ENCODE measurements at regions not wholly inside any gene's neighbourhood (a gene's known extent, or its start where the extent isn't known, plus 50 kb on each side); places are given as distances from the start of the nearest gene placed in this dataset.

DNA sequence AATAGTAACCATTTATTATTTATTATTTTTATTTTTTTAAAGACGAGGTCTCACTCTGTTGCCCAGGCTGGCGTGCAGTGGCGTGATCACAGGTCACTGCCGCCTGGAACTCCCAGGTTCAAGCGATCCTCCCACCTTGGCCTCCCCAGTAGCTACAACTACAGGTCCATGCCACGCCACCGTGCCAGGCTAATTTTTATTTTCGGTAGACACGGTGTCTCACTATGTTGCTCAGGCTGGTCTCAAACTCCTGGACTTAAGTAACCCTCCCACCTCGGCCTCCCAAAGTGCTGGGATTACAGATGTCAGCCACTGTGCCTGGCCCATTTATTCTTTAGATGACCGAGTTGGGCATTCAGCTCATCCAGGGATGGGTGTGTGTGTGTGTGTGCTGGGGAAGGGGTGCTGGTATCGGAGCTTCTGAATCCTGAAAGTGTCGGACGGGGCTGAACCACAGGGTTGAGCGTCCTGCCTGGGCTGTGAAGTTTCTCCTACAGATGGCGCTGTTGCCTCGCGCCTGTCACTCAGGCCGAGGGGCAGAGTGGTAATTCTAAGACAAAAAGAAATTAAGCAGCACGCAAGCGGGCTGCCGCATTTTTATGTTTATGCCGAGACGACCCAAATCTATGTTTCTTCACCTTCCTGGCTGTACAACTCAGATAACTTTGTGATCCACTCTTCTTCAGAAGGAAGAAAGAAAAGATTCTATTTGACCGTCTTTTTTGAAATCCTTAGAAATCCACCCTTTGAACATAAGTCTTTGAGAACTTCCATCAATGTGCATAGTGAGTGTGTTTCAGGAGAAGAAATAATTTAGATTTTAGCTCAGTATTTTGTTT lies 252.8 kb downstream of the CDH26 start:
- H3K27me3 ChIP-seq (ENCODE audit: low read depth): no peaks in the 10 kb centered on the region
- H3K4me3 ChIP-seq: no peak overlapping the region
- in situ Hi-C loops (cut with MboI; ENCODE audit: low sequenced_read_pairs): loop anchor here (25.0 kb wide), 1 partner anchor 1676 kb away; no protein-coding TSS in a partner anchor
- H3K9me3 ChIP-seq: no peaks in the 10 kb centered on the region
- no peaks in the 10 kb centered on the region for H3K36me3 ChIP-seq (replicated peaks)
- peak in 1 of 2 experiments; percentile 63 for DNase-seq (ENCODE audit: low spot score in 2 of 2)
- no peaks in the 10 kb centered on the region for H3K4me1 ChIP-seq

DNA sequence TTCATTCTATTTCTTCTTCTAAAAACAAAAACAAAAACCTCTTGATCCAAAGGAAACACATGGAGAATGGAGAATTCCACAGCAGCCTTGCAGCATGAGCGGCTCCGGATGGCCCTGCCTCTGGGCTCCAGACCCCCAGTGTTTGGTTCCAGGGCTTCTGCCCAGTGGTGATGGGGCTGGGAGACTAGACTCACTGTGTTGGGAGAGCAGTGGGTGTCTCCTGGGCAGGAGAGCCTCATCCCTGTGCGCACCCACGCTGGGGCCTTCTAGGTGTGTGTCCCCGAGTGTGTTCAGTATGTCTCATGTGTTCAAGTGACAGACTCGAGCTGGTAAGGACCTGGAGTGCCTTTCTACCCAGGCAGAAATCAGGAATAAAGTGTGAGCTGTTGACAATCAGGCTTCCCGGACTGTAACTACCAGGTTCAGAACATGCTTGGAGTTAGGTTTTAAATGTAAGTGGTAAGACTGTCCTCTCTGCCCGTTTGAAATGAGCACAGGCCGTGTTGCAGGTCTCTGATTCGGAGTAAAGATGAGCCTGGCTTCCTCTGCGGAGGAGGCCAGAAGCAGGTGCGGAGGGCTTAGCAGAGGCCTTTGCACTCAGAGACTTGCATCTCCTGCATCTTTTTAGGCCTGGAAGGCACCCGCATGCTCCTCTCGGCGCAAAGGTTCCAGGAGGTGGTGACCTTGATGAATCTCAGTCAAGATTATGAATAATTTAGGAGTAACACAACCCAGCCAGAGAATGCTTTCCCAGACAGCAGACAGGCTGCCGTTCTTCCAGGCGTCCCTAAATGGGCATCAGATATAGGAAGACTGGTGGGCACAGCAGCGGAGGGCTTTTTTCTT lies 253.6 kb downstream of the CDH26 start:
- no peak overlapping the region for H3K4me3 ChIP-seq
- H3K4me1 ChIP-seq: no peaks in the 10 kb centered on the region
- in situ Hi-C loops (cut with MboI; ENCODE audit: low sequenced_read_pairs): loop anchor here (25.0 kb wide), 1 partner anchor 1675 kb away; no protein-coding TSS in a partner anchor

GRCh38 chr20:60212695-60213094 lies 254.5 kb downstream of the CDH26 start:
- in situ Hi-C loops (cut with MboI; ENCODE audit: low sequenced_read_pairs): loop anchor here (25.0 kb wide), 1 partner anchor 1675 kb away; no protein-coding TSS in a partner anchor

More for the DNA sequence above, 253.6 kb downstream of the CDH26 start:
- DNase-seq (ENCODE audit: low spot score in 2 of 2): no peak
- Histone ChIP-seq H3K9me3 (no peaks in the 10 kb centered on the region), H3K27me3 (ENCODE audit: low read depth) (no peaks in the 10 kb centered on the region), H3K36me3 (replicated peaks) (no peaks in the 10 kb centered on the region)

GRCh38 chr20:60213126-60213893 lies 255.1 kb downstream of the CDH26 start:
- Histone ChIP-seq H3K4me3 (no peak overlapping the region), H3K9me3 (no peaks in the 10 kb centered on the region), H3K36me3 (replicated peaks) (no peaks in the 10 kb centered on the region), H3K27me3 (ENCODE audit: low read depth) (no peaks in the 10 kb centered on the region), H3K4me1 (no peaks in the 10 kb centered on the region)
- in situ Hi-C loops (cut with MboI; ENCODE audit: low sequenced_read_pairs): loop anchor here (25.0 kb wide), 1 partner anchor 1674 kb away; no protein-coding TSS in a partner anchor
- DNase-seq (ENCODE audit: low spot score in 2 of 2): no peak

More at GRCh38 chr20:60212695-60213094, 254.5 kb downstream of the CDH26 start:
- Histone ChIP-seq H3K36me3 (replicated peaks) (no peaks in the 10 kb centered on the region), H3K4me1 (no peaks in the 10 kb centered on the region), H3K4me3 (no peak overlapping the region), H3K27me3 (ENCODE audit: low read depth) (no peaks in the 10 kb centered on the region), H3K9me3 (no peaks in the 10 kb centered on the region)
- DNase-seq (ENCODE audit: low spot score in 2 of 2): no peak

DNA sequence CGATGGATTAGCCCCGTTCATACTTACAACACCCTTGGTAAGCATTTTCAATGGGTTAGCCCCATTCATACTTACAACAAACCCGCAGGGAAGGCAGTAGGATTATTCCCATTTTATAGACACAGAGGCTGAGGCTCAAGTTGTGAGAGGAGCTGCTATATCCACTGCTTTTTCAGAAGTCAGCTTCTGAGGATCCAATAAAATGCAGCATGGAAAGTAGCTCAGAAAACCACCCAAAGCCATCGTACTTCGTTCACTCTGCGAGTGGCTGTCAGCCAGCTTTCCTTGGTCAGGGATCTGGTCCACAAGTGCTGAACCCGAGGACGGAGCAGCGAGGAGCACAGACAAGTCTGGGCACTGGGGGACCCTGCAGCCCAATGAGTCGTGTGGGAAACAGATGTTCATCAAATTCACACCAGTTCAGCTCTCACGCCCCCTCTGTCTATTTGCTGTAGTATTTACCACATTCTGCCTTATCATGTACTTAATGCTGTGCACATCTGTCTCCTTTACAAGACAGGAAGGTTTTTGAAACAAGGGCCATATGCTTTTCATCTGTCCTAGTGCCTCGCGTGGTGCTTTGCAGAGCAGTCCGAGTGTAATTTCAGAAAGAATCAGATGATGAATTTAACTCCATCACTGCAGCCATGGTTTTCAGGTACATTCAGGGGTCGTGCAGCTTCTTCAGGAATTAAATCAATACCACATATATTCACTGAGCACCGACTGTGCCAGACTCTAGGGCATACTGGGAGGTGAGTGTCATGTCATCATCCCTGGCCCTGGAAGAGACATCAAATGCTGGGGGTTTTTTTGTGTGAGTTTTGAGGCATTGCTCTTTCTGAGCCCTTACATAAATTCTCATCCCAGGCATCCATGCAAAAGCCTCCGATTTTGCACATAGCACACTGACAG lies 256.9 kb downstream of the CDH26 start:
- Histone ChIP-seq H3K27me3 (ENCODE audit: low read depth) (no peaks in the 10 kb centered on the region), H3K36me3 (replicated peaks) (no peaks in the 10 kb centered on the region), H3K9me3 (no peaks in the 10 kb centered on the region; the same call in 1 of the 2 replicates), H3K4me1 (no peaks in the 10 kb centered on the region), H3K4me3 (no peak overlapping the region)
- no peak for DNase-seq (ENCODE audit: low spot score in 2 of 2)
- in situ Hi-C loops (cut with MboI; ENCODE audit: low sequenced_read_pairs): loop anchor here (25.0 kb wide), 1 partner anchor 1672 kb away; no protein-coding TSS in a partner anchor

- Histone ChIP-seq H3K36me3 (replicated peaks) (no peaks in the 10 kb centered on the region), H3K9me3 (no peaks in the 10 kb centered on the region; the same call in 1 of the 2 replicates), H3K27me3 (ENCODE audit: low read depth) (no peaks in the 10 kb centered on the region), H3K4me3 (no peak overlapping the region), H3K4me1 (no peaks in the 10 kb centered on the region)
- in situ Hi-C loops (cut with MboI; ENCODE audit: low sequenced_read_pairs): loop anchor here (25.0 kb wide), 1 partner anchor 1671 kb away; no protein-coding TSS in a partner anchor
- DNase-seq (ENCODE audit: low spot score in 2 of 2): no peak
These were observed 257.9 kb downstream of the CDH26 start for GRCh38 chr20:60215816-60216730.

GRCh38 chr20:60219231-60219630 lies 261.0 kb downstream of the CDH26 start:
- Histone ChIP-seq H3K27me3 (ENCODE audit: low read depth) (no peaks in the 10 kb centered on the region), H3K9me3 (no peaks in the 10 kb centered on the region; the same call in 1 of the 2 replicates), H3K4me1 (no peaks in the 10 kb centered on the region), H3K36me3 (replicated peaks) (no peaks in the 10 kb centered on the region), H3K4me3 (no peak overlapping the region)
- in situ Hi-C loops (cut with MboI; ENCODE audit: low sequenced_read_pairs): loop anchor here (25.0 kb wide), 1 partner anchor 1668 kb away; no protein-coding TSS in a partner anchor
- DNase-seq (ENCODE audit: low spot score in 2 of 2): no peak

DNA sequence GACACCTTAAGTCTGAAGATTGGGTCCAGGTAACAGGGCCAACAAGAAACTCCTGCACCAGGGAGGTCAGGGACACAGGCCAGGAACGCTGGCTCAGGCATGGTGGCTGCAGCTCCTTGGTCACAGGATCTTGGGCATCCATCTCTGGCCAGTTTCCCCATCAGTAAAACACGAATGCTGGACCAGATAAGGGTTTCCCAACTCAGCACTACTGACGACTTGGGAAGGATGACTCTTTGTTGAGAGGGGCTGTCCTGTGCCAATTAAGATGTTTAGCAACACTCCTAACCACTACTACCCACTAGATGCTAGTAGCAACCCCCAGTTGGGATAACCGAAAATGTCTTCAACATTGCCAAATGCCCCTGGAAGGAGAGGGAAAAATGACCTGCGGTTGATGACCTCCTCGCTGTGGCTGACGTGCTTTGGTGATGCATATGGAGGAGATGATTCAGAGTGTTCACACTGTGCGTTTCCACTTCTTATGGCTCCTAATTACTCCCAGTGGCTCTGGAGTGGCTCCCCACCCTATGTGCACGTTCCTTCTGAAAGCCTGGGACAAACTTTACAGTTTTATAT lies 261.9 kb downstream of the CDH26 start:
- no peaks in the 10 kb centered on the region for H3K4me1 ChIP-seq
- no peaks in the 10 kb centered on the region for H3K27me3 ChIP-seq (ENCODE audit: low read depth)
- H3K36me3 ChIP-seq (replicated peaks): no peaks in the 10 kb centered on the region
- DNase-seq (ENCODE audit: low spot score in 2 of 2): no peak
- no peak overlapping the region for H3K4me3 ChIP-seq
- in situ Hi-C loops (cut with MboI; ENCODE audit: low sequenced_read_pairs): loop anchor here (25.0 kb wide), 1 partner anchor 1667 kb away; no protein-coding TSS in a partner anchor
- no peaks in the 10 kb centered on the region; the same call in 1 of the 2 replicates for H3K9me3 ChIP-seq

- no peak for DNase-seq (ENCODE audit: low spot score in 2 of 2)
- H3K4me1 ChIP-seq: no peaks in the 10 kb centered on the region
- H3K9me3 ChIP-seq: no peaks in the 10 kb centered on the region; the same call in 1 of the 2 replicates
- no peaks in the 10 kb centered on the region for H3K27me3 ChIP-seq (ENCODE audit: low read depth)
- in situ Hi-C loops (cut with MboI; ENCODE audit: low sequenced_read_pairs): loop anchor here (25.0 kb wide), 1 partner anchor 1667 kb away; no protein-coding TSS in a partner anchor
- H3K36me3 ChIP-seq (replicated peaks): no peaks in the 10 kb centered on the region
- H3K4me3 ChIP-seq: no peak overlapping the region
These were observed 262.5 kb downstream of the CDH26 start for GRCh38 chr20:60220706-60221105.

GRCh38 chr20:60221593-60221992 lies 263.4 kb downstream of the CDH26 start:
- DNase-seq (ENCODE audit: low spot score in 2 of 2): no peak
- no peak overlapping the region for H3K4me3 ChIP-seq
- H3K36me3 ChIP-seq (replicated peaks): no peaks in the 10 kb centered on the region
- no peaks in the 10 kb centered on the region; the same call in 1 of the 2 replicates for H3K9me3 ChIP-seq
- H3K4me1 ChIP-seq: no peaks in the 10 kb centered on the region
- in situ Hi-C loops (cut with MboI; ENCODE audit: low sequenced_read_pairs): loop anchor here (25.0 kb wide), 1 partner anchor 1666 kb away; no protein-coding TSS in a partner anchor
- no peaks in the 10 kb centered on the region for H3K27me3 ChIP-seq (ENCODE audit: low read depth)

DNA sequence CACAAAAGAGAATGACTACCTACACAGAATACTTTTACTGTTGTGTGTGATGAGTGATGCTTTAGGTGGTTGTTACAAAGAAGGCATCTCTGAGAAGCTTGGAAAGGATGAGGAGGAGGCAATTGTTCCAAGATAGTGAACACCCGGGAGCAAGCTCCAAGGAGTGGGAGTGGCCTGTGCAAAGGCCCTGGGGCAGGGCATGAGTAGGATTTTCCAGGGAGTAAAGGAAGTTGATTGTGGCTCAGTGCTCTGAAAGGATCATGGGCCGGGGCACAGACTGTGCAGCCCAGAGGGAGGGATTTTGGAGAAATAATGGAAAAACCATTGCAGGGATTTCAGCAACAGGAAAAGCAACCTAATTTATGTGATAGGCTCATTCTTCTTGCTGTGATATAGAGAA lies 264.3 kb downstream of the CDH26 start:
- Histone ChIP-seq H3K27me3 (ENCODE audit: low read depth) (no peaks in the 10 kb centered on the region), H3K36me3 (replicated peaks) (no peaks in the 10 kb centered on the region), H3K4me3 (no peak overlapping the region), H3K4me1 (no peaks in the 10 kb centered on the region), H3K9me3 (no peaks in the 10 kb centered on the region; the same call in 1 of the 2 replicates)
- no peak for DNase-seq (ENCODE audit: low spot score in 2 of 2)
- in situ Hi-C loops (cut with MboI; ENCODE audit: low sequenced_read_pairs): loop anchor here (25.0 kb wide), 1 partner anchor 1665 kb away; no protein-coding TSS in a partner anchor
